IgD-negative memory B cell (primary cell): ENCODE measurements at regions not wholly inside any gene's neighbourhood (a gene's known extent, or its start where the extent isn't known, plus 50 kb on each side); places are given as distances from the start of the nearest gene placed in this dataset.

Experiments used
- H3K27ac Mint-ChIP-seq, 3 donors: one replicate each; pipeline ENCODE4 v1.8.0; 2020 to 2022; ENCODE audit warnings: mild to moderate bottlenecking in 3 of 3, mixed read lengths in 3 of 3, moderate library complexity in 1 of 3
- H3K27me3 Mint-ChIP-seq: one replicate; pipeline ENCODE4 v1.8.0; 2021; ENCODE audit warnings: mixed read lengths
- H3K36me3 Mint-ChIP-seq: one replicate; pipeline ENCODE4 v1.8.0; 2020; ENCODE audit warnings: mild to moderate bottlenecking, mixed read lengths
- H3K4me1 Mint-ChIP-seq, 3 donors: one replicate each; pipeline ENCODE4 v1.8.0; 2020 to 2022; ENCODE audit warnings: mixed read lengths in 3 of 3, mild to moderate bottlenecking in 1 of 3
- H3K4me3 Mint-ChIP-seq, 4 donors: one replicate each; pipeline ENCODE4 v1.8.0; 2020 to 2022; ENCODE audit warnings: mild to moderate bottlenecking in 4 of 4, mixed read lengths in 4 of 4, moderate library complexity in 3 of 4
- H3K9me3 Mint-ChIP-seq, 3 donors: one replicate each; pipeline ENCODE4 v1.8.0; 2020 to 2021; ENCODE audit warnings: mixed read lengths in 3 of 3, mild to moderate bottlenecking in 1 of 3

DNA sequence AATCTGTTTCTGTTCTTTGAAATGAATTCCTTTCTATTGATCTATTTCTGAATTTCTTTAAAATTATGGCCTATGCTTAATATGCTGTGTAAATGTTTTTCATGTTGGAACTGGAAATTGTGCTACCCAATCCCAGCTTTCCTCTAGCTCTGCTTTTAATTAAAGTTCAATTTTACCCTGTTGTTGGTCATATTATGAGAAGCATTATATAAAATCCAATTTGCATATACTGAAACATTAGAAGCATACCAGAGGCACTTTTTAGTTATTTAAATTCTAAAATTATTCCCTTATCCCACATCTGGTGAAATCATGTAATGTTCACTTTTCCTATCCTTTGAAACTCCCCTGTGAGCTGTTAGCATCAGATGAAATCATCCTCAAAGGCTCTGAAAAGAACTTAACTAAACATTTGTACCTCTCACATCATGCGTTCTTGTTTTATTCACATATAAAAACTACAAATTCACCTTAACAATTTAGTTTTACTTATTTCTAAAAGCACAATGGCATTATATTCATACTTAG lies 160.6 kb upstream of the COL21A1 start:
- Mint-ChIP-seq H3K4me3 (no peak overlapping the region), H3K36me3 (peaks cover 2% of the 10 kb centered on the region), H3K27me3 (no peaks in the 10 kb centered on the region), H3K9me3 (peaks cover 0 to 2% (median 0%) of the 10 kb centered on the region in 3 donors), H3K4me1 (peaks cover 0 to 2% (median 0%) of the 10 kb centered on the region in 3 donors), H3K27ac (no peak overlapping the region)

DNA sequence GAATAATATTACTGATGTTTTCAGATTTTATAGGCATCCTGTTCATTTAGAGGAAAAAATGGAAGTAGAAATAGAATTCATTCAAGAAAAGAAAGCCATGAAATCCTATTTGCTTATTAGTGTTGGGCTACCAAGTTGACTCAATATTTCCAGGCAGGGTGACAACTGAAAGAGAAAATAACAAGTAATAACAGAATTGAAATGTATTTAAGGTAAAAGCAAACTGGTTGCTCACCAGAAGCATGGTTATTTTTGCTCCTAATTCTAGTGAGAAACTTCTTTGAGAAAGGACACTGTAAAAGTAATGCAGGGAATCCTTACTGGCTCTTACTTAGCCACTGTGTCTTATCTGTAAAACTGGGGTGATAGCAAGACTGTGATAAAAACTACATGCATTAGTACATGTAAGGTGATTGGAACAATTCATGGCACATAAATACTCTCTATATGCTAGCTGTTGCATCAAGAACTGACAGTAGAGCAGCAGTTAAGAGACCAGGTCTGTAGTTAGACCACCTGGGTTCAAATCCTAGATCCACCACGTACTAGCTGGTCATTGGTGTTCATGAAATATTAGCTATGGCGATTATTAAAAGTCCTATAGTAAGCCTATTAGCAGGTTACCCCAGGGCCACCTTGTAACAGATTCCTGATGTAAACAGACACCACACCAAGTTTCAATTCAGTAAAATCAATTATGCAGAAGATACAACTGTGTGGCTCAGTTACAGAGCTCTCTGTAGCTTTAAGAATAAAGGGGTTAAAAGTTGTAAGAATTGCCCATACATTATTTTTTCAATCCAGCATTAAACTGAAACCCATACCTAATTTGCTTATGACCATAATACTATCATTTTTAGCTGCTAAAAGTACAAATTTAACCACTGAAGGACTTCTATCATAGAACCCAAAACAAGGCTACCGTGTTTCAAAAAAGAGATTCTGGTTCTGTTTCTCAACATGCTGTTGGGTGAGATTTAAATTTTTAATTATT lies 159.2 kb upstream of the COL21A1 start:
- Mint-ChIP-seq H3K36me3 (peaks cover 2% of the 10 kb centered on the region), H3K27me3 (no peaks in the 10 kb centered on the region), H3K9me3 (peaks cover 0 to 5% (median 3%) of the 10 kb centered on the region in 3 donors), H3K27ac (no peak overlapping the region), H3K4me1 (peaks cover 0 to 1% (median 0%) of the 10 kb centered on the region in 3 donors), H3K4me3 (no peak overlapping the region)

- Mint-ChIP-seq H3K27ac (no peak overlapping the region), H3K27me3 (no peaks in the 10 kb centered on the region), H3K36me3 (no peaks in the 10 kb centered on the region), H3K4me1 (no peaks in the 10 kb centered on the region), H3K9me3 (peaks cover 0 to 9% (median 3%) of the 10 kb centered on the region in 3 donors), H3K4me3 (no peak overlapping the region)
These were observed 157.2 kb upstream of the COL21A1 start for GRCh38 chr6:56404599-56404998.

DNA sequence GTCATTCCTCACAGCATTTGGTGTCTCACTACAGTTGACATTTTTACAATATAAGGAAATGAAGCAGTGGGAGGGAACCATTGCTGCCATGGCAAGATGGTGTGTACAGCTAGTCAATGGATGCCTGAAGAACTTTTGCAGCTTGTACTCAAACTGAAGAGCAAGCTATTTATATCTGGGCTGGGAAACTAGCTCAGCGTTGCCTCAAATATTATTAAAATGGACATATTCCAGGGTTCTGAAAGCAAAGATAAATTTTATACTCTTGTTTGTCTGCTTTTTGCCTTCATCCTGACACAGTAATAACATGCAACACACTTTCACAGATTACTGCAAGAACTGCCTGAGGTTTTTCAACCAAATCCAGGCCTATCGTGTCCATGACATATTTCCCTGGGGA lies 156.4 kb upstream of the COL21A1 start:
- Mint-ChIP-seq H3K27me3 (no peaks in the 10 kb centered on the region), H3K9me3 (peaks cover 0 to 9% (median 1%) of the 10 kb centered on the region in 3 donors), H3K27ac (no peak overlapping the region), H3K4me1 (no peaks in the 10 kb centered on the region), H3K4me3 (no peak overlapping the region), H3K36me3 (no peaks in the 10 kb centered on the region)

DNA sequence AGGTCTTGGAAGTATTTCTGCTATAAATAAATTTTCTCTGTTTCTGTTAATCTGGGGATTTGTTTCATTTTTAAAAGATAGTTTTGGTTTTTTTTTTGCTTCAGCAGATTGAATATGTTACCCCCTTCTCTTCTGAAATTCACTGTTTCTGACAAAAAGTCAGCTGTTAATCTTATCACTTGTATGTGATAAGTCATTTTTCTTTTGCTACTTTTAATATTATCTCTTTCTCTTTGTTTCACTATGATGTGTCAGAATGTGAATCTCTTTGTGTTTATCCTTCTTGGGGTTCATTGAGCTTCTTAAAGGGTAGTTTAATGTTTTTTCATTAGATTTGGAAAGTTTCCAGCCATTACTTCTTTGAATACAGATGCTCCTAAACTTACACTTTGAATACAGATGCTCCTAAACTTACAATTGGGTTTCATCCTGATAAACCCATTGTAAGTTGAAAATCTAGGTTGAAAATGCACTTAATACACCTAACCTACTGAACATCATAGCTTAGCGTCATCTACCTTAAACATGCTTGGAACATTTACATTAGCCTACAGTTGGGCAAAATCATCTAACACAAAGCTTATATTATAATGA lies 154.2 kb upstream of the COL21A1 start:
- H3K9me3 Mint-ChIP-seq = peaks cover 0 to 9% (median 4%) of the 10 kb centered on the region in 3 donors
- no peak overlapping the region for H3K27ac Mint-ChIP-seq
- no peaks in the 10 kb centered on the region for H3K36me3 Mint-ChIP-seq
- H3K27me3 Mint-ChIP-seq = no peaks in the 10 kb centered on the region
- H3K4me3 Mint-ChIP-seq = no peak overlapping the region
- H3K4me1 Mint-ChIP-seq = no peaks in the 10 kb centered on the region

GRCh38 chr6:56400273-56400672 lies 152.9 kb upstream of the COL21A1 start:
- Mint-ChIP-seq H3K4me1 (no peaks in the 10 kb centered on the region), H3K9me3 (peaks cover 0 to 12% (median 4%) of the 10 kb centered on the region in 3 donors), H3K36me3 (no peaks in the 10 kb centered on the region), H3K27me3 (peaks cover 2% of the 10 kb centered on the region), H3K27ac (no peak overlapping the region), H3K4me3 (no peak overlapping the region)

- H3K27me3 Mint-ChIP-seq = peaks cover 2% of the 10 kb centered on the region
- H3K27ac Mint-ChIP-seq = no peak overlapping the region
- H3K4me1 Mint-ChIP-seq = no peaks in the 10 kb centered on the region
- no peak overlapping the region for H3K4me3 Mint-ChIP-seq
- no peaks in the 10 kb centered on the region for H3K36me3 Mint-ChIP-seq
- H3K9me3 Mint-ChIP-seq = peaks cover 0 to 12% (median 4%) of the 10 kb centered on the region in 3 donors
These were observed 152.4 kb upstream of the COL21A1 start for GRCh38 chr6:56399672-56400263.

GRCh38 chr6:56399250-56399671 lies 151.9 kb upstream of the COL21A1 start:
- Mint-ChIP-seq H3K36me3 (no peaks in the 10 kb centered on the region), H3K4me1 (no peaks in the 10 kb centered on the region), H3K27me3 (peaks cover 2% of the 10 kb centered on the region), H3K9me3 (peaks cover 0 to 12% (median 4%) of the 10 kb centered on the region in 3 donors), H3K27ac (no peak overlapping the region), H3K4me3 (no peak overlapping the region)

DNA sequence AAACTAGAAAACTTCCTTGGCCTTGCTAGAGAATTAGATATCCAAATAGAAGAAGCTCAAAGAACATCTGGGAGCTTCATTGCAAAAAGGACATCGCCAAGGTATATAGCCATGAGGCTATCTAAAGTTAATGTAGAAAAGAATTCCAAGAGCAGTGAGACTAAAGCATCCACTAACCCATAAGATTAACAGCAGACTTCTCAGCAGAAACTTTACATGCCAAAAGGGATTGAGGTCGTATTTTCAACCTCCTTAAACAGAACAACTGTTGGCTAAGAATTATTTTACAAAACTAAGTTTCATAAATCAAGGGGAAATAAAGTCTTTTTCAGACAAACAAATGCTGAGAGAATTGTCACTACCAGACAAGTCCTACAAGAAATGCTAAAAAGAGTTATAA lies 149.1 kb upstream of the COL21A1 start:
- Mint-ChIP-seq H3K27ac (no peak overlapping the region), H3K36me3 (no peaks in the 10 kb centered on the region), H3K9me3 (peaks cover 0 to 6% (median 4%) of the 10 kb centered on the region in 3 donors), H3K27me3 (peaks cover 2% of the 10 kb centered on the region), H3K4me3 (no peak overlapping the region), H3K4me1 (no peaks in the 10 kb centered on the region)

- Mint-ChIP-seq H3K4me3 (no peak overlapping the region), H3K9me3 (peaks cover 2 to 16% (median 7%) of the 10 kb centered on the region in 3 donors), H3K36me3 (peaks cover 4% of the 10 kb centered on the region), H3K27me3 (peaks cover 3% of the 10 kb centered on the region), H3K27ac (no peak overlapping the region), H3K4me1 (no peaks in the 10 kb centered on the region)
These were observed 146.5 kb upstream of the COL21A1 start for GRCh38 chr6:56393615-56394612.

DNA sequence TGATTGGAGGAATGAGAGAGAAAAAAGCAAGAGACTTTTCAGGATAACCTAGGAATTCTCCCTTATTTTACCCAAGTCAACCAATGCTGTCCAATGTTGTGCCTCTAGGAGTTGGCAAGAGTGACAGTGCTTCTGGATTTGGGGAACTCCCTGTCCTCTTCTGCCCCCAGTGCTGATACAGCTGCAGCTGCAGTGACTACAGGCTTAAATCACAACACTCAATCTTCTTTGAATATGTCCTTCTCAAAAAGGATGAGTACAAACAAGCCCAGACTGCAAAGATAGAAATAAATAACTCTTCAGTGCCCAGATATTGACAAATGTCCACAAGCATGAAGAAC lies 141.0 kb upstream of the COL21A1 start:
- peaks cover 1% of the 10 kb centered on the region for H3K27me3 Mint-ChIP-seq
- no peaks in the 10 kb centered on the region for H3K4me1 Mint-ChIP-seq
- H3K36me3 Mint-ChIP-seq = peaks cover 7% of the 10 kb centered on the region
- no peak overlapping the region for H3K27ac Mint-ChIP-seq
- peaks cover 4 to 13% (median 9%) of the 10 kb centered on the region in 3 donors for H3K9me3 Mint-ChIP-seq
- no peak overlapping the region for H3K4me3 Mint-ChIP-seq

- H3K9me3 Mint-ChIP-seq = peaks cover 4 to 13% (median 7%) of the 10 kb centered on the region in 3 donors
- H3K4me1 Mint-ChIP-seq = no peaks in the 10 kb centered on the region
- H3K27ac Mint-ChIP-seq = no peak overlapping the region
- peaks cover 1% of the 10 kb centered on the region for H3K27me3 Mint-ChIP-seq
- no peak overlapping the region for H3K4me3 Mint-ChIP-seq
- H3K36me3 Mint-ChIP-seq = peaks cover 7% of the 10 kb centered on the region
These were observed 140.4 kb upstream of the COL21A1 start for GRCh38 chr6:56387621-56388414.

DNA sequence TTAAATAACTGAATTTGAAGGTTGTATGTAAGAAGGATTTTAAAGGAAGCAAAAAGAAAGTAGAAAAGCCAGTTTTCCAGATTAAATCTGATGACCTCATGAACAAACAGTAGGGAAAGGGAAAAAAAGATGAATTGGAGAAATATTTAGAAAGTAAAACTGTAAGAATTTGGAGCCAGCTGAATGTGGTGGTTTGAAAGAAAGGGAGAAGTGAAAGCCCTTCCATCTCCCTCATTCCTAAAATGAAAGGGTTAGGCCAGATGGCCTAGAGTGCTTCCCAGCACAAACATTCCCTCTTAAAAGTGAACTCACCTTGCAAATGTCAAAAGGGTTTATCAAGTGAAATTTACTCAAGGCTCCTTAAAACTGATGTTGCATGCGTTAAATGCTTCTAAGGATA lies 139.3 kb upstream of the COL21A1 start:
- no peaks in the 10 kb centered on the region for H3K4me1 Mint-ChIP-seq
- no peak overlapping the region for H3K27ac Mint-ChIP-seq
- H3K4me3 Mint-ChIP-seq = no peak overlapping the region
- H3K36me3 Mint-ChIP-seq = peaks cover 7% of the 10 kb centered on the region
- peaks cover 4 to 13% (median 7%) of the 10 kb centered on the region in 3 donors for H3K9me3 Mint-ChIP-seq
- H3K27me3 Mint-ChIP-seq = peaks cover 1% of the 10 kb centered on the region
